Fibroblast of lung (primary cell): ENCODE measurements at regions not wholly inside any gene's neighbourhood (a gene's known extent, or its start where the extent isn't known, plus 50 kb on each side); places are given as distances from the start of the nearest gene placed in this dataset.

Experiments used
- DNase-seq, 2 donors: peaks; one replicate each; pipeline versions ENCODE4 v3.0.0 to v3.0.0-alpha.2; 2010; ENCODE audit warnings: low read depth in 2 of 2
- H2AFZ ChIP-seq: 2 replicates; pipeline ENCODE4 v1.5.1; 2012; ENCODE audit warnings: low read length, control low read depth, inconsistent platforms
- H3K27ac ChIP-seq: 2 replicates; pipeline ENCODE4 v1.5.1; 2011; ENCODE audit warnings: low read length, control low read depth; ENCODE audit not compliant: insufficient read depth
- H3K27me3 ChIP-seq: 2 replicates; pipeline ENCODE4 v1.5.1; 2011; ENCODE audit warnings: mild to moderate bottlenecking, low read length; ENCODE audit not compliant: control insufficient read depth, insufficient read depth
- H3K36me3 ChIP-seq: 2 replicates; pipeline ENCODE4 v1.5.1; 2011; ENCODE audit warnings: low read length; ENCODE audit not compliant: control insufficient read depth, insufficient read depth
- H3K4me1 ChIP-seq: 2 replicates; pipeline ENCODE4 v1.5.1; 2011; ENCODE audit warnings: low read length; ENCODE audit not compliant: control insufficient read depth, insufficient read depth; ENCODE audit errors: extremely low read depth
- H3K4me2 ChIP-seq: 2 replicates; pipeline ENCODE4 v1.5.1; 2011; ENCODE audit warnings: low read length, control low read depth; ENCODE audit not compliant: insufficient read depth; ENCODE audit errors: extremely low read depth
- H3K4me3 ChIP-seq, 4 experiments: fragments of 200-600 bp in 1 of 4; sonication (generic) in 1 of 4; replicated peaks in 1 of 4; 2 replicates each; pipeline ENCODE4 v1.5.1; 2011 to 2016; ENCODE audit warnings: low read length in 4 of 4, low read depth in 3 of 4, mild to moderate bottlenecking in 3 of 4, control low read depth in 2 of 4, inconsistent platforms in 1 of 4, mixed read lengths in 1 of 4; ENCODE audit not compliant: insufficient read depth in 1 of 4; ENCODE audit errors: control extremely low read depth in 1 of 4
- H3K79me2 ChIP-seq: 2 replicates; pipeline ENCODE4 v1.5.1; 2012; ENCODE audit warnings: mild to moderate bottlenecking, low read length, inconsistent platforms; ENCODE audit not compliant: control insufficient read depth, insufficient read depth
- H3K9ac ChIP-seq: 2 replicates; pipeline ENCODE4 v1.5.1; 2011; ENCODE audit warnings: mild to moderate bottlenecking, low read length, control low read depth; ENCODE audit not compliant: insufficient read depth
- H3K9me3 ChIP-seq: 2 replicates; pipeline ENCODE4 v1.5.1; 2012; ENCODE audit warnings: low read depth, low read length; ENCODE audit not compliant: control insufficient read depth, insufficient read depth
- H4K20me1 ChIP-seq: 2 replicates; pipeline ENCODE4 v1.5.1; 2011; ENCODE audit warnings: low read length; ENCODE audit not compliant: control insufficient read depth, insufficient read depth; ENCODE audit errors: extremely low read depth
- EZH2 ChIP-seq: IDR thresholded peaks from 2 replicates; pipeline ENCODE4 v1.5.1; 2012; ENCODE audit warnings: low read length, control low read depth, mild to moderate bottlenecking; ENCODE audit errors: missing control alignments
- TF ChIP-seq, protein P1 (sequence below), 2 donors: IDR thresholded peaks in 1 of 2; conservative IDR thresholded peaks in 1 of 2; 1 replicate in 1 of 2; 2 replicates in 1 of 2; pipeline ENCODE4 v1.5.1; 2011 to 2012; ENCODE audit warnings: low read length in 2 of 2, control low read depth in 1 of 2, inconsistent platforms in 1 of 2, low read depth in 1 of 2, mild to moderate bottlenecking in 1 of 2

DNA sequence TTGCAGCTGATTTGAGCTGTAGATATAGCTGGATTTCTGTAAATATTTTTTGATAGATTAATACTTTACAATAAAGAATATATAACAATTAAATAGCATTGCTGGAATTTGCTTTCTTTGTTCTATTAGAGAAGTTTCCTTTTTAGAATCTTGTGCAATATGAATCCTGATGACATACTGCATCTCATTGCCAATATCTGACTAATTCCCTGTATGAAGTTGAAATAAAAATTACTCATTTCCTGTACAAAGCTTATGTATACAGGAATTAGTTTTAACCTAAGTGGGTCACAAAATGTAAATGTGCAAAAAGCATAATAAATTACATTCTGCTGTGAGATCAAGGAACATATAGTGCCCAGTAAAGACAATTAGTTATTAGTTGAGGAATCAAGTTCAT is 72.8 kb upstream of the TMEFF2 start:
- H4K20me1 ChIP-seq, result no peaks in the 10 kb centered on the region
- TF ChIP-seq, protein P1, sequence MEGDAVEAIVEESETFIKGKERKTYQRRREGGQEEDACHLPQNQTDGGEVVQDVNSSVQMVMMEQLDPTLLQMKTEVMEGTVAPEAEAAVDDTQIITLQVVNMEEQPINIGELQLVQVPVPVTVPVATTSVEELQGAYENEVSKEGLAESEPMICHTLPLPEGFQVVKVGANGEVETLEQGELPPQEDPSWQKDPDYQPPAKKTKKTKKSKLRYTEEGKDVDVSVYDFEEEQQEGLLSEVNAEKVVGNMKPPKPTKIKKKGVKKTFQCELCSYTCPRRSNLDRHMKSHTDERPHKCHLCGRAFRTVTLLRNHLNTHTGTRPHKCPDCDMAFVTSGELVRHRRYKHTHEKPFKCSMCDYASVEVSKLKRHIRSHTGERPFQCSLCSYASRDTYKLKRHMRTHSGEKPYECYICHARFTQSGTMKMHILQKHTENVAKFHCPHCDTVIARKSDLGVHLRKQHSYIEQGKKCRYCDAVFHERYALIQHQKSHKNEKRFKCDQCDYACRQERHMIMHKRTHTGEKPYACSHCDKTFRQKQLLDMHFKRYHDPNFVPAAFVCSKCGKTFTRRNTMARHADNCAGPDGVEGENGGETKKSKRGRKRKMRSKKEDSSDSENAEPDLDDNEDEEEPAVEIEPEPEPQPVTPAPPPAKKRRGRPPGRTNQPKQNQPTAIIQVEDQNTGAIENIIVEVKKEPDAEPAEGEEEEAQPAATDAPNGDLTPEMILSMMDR (conservative IDR thresholded peaks at IDR 0.05 in 1 of 2, IDR thresholded peaks at IDR 0.05 in 1 of 2; ENCODE audit: low read depth in 1 of 2, low read length in 2 of 2), result no peak
- no peak for TF ChIP-seq EZH2
- H3K9me3 ChIP-seq, result no peaks in the 10 kb centered on the region
- no peaks in the 10 kb centered on the region for H3K79me2 ChIP-seq
- no peak overlapping the region for H3K4me3 ChIP-seq
- H3K9ac ChIP-seq, result no peak overlapping the region
- DNase-seq, result peak; percentile 86 to 92
- H3K36me3 ChIP-seq, result no peaks in the 10 kb centered on the region
- H3K4me1 ChIP-seq, result peaks cover 3% of the 10 kb centered on the region
- no peak overlapping the region for H2AFZ ChIP-seq
- H3K4me2 ChIP-seq, result peak overlapping the region; percentile 40
- H3K27ac ChIP-seq, result peak overlapping the region; percentile 60
- no peaks in the 10 kb centered on the region for H3K27me3 ChIP-seq

DNA sequence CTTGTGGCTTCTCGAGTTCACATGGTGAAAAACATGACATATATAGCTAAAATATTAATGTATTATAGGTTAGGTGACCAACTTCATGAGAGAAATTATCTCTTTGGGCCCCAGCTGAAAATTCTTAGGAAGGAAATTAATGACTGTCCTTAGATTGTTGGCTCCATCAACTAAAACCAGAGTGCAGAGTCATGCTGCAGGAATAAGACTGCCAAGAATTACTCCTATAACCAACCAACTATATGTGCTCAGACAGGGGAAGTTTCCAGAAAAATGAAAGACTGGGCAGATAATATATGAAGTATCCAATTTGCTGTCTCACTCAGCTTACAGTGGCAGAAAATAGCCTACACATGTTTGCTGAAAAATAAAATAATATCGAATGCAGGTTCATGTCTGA is 71.0 kb upstream of the TMEFF2 start:
- Histone ChIP-seq H3K36me3 (no peaks in the 10 kb centered on the region), H3K9me3 (no peaks in the 10 kb centered on the region), H3K79me2 (no peaks in the 10 kb centered on the region), H3K4me2 (no peak overlapping the region), H3K9ac (no peak overlapping the region), H3K4me3 (no peak overlapping the region), H3K4me1 (peaks cover 3% of the 10 kb centered on the region), H3K27ac (no peak overlapping the region), H4K20me1 (no peaks in the 10 kb centered on the region), H3K27me3 (no peaks in the 10 kb centered on the region), H2AFZ (no peak overlapping the region)
- no peak for TF ChIP-seq EZH2
- TF ChIP-seq, protein P1 (conservative IDR thresholded peaks at IDR 0.05 in 1 of 2, IDR thresholded peaks at IDR 0.05 in 1 of 2; ENCODE audit: low read depth in 1 of 2, low read length in 2 of 2), result no peak
- peak; percentile 45 to 68 for DNase-seq

DNA sequence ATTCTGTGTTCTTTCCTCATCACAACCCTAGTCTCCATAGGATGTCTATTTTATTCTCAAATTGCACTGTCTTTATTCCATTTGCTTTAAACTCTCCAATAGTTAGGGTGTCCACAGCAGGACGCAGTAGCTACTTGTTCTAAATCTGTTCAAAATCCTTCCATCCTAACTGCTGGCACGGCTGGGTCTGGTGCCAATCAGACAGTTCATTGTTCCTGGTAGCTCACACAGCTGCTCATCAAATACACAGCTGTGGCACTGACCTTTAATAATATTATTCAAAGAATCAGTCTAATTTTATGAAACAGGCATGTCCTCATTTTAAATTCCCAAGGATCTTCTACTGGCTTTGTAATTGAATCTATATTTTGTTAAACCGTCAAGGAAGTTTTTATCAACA is 59.7 kb upstream of the TMEFF2 start:
- DNase-seq, result no peak
- no peaks in the 10 kb centered on the region for H3K4me1 ChIP-seq
- no peak overlapping the region for H3K9ac ChIP-seq
- no peaks in the 10 kb centered on the region for H3K27me3 ChIP-seq
- no peaks in the 10 kb centered on the region for H3K79me2 ChIP-seq
- H3K4me2 ChIP-seq, result no peak overlapping the region
- no peaks in the 10 kb centered on the region for H4K20me1 ChIP-seq
- H3K36me3 ChIP-seq, result no peaks in the 10 kb centered on the region
- H3K9me3 ChIP-seq, result no peaks in the 10 kb centered on the region
- H2AFZ ChIP-seq, result no peak overlapping the region
- TF ChIP-seq, protein P1 (conservative IDR thresholded peaks at IDR 0.05 in 1 of 2, IDR thresholded peaks at IDR 0.05 in 1 of 2; ENCODE audit: low read depth in 1 of 2, low read length in 2 of 2), result no peak
- TF ChIP-seq EZH2, result no peak
- H3K27ac ChIP-seq, result no peak overlapping the region
- H3K4me3 ChIP-seq, result no peak overlapping the region
